ENCODE measurements at regions not wholly inside any gene's neighbourhood (a gene's known extent, or its start where the extent isn't known, plus 50 kb on each side); places are given as distances from the start of the nearest gene placed in this dataset.

DNA sequence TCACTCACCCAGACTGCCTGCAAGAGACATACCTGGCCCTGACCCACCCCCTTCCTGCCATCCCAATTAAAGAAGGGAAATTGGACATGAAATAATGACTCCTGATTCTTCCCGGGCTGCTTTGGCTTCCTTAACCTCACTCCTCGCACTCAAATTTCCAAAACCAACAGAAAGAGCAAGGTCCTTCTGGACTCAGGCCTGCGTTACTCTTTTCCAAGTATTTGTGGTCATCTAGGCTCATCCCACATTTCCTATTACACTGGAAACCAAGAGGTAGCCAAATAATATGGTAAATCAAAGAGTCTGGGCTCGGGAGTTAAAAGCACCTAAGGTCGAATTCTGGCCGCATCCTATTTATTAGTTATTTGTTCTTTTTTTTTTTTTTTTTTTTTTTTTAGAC, 359.3 kb downstream of the NPIPA8 start:
- Mint-ChIP-seq H3K36me3 (ENCODE audit: low read depth) (no peaks in the 10 kb centered on the region), H3K27me3 (ENCODE audit: low read depth) (peaks cover 7% of the 10 kb centered on the region), H3K9me3 (peaks cover 3% of the 10 kb centered on the region), H3K27ac (ENCODE audit: unreplicated experiment) (no peak overlapping the region), H3K4me3 (no peak overlapping the region), H3K4me1 (no peaks in the 10 kb centered on the region)
- TF ChIP-seq, protein P1, sequence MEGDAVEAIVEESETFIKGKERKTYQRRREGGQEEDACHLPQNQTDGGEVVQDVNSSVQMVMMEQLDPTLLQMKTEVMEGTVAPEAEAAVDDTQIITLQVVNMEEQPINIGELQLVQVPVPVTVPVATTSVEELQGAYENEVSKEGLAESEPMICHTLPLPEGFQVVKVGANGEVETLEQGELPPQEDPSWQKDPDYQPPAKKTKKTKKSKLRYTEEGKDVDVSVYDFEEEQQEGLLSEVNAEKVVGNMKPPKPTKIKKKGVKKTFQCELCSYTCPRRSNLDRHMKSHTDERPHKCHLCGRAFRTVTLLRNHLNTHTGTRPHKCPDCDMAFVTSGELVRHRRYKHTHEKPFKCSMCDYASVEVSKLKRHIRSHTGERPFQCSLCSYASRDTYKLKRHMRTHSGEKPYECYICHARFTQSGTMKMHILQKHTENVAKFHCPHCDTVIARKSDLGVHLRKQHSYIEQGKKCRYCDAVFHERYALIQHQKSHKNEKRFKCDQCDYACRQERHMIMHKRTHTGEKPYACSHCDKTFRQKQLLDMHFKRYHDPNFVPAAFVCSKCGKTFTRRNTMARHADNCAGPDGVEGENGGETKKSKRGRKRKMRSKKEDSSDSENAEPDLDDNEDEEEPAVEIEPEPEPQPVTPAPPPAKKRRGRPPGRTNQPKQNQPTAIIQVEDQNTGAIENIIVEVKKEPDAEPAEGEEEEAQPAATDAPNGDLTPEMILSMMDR (conservative IDR thresholded peaks at IDR 0.05), result no peak
- DNase-seq (ENCODE audit: low read depth, low spot score), result no peak

DNA sequence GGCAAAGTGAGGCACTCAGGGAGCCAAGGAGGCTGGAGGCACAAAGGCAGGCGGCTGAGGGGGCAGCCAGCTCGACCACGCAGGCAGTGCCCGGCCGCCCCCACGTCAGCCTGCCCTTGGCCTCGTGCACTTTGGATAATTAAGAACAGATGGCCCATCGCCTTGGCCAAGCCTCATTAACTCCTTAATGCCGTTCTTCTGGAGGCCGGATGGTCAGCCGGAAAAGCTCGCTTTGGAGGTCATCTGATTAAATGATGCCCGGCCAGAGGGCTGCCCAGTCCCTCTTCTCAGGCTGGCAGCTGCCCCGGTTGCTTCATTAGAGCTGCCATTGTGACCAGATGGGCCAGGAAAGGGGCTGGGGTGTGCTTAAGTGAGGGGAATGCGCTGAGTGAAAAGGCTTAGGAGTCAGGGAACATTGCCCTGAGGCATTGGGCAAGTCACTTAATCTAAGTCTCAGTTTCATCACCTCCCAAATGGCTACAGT, 364.0 kb downstream of the NPIPA8 start:
- H3K4me3 Mint-ChIP-seq, result no peak overlapping the region
- H3K27ac Mint-ChIP-seq (ENCODE audit: unreplicated experiment), result no peak overlapping the region
- peaks cover 9% of the 10 kb centered on the region for H3K27me3 Mint-ChIP-seq (ENCODE audit: low read depth)
- DNase-seq (ENCODE audit: low read depth, low spot score), result no peak
- peaks cover 2% of the 10 kb centered on the region for H3K36me3 Mint-ChIP-seq (ENCODE audit: low read depth)
- H3K4me1 Mint-ChIP-seq, result peaks cover 29% of the 10 kb centered on the region
- H3K9me3 Mint-ChIP-seq, result peaks cover 3% of the 10 kb centered on the region
- TF ChIP-seq, protein P1 (conservative IDR thresholded peaks at IDR 0.05), result no peak

DNA sequence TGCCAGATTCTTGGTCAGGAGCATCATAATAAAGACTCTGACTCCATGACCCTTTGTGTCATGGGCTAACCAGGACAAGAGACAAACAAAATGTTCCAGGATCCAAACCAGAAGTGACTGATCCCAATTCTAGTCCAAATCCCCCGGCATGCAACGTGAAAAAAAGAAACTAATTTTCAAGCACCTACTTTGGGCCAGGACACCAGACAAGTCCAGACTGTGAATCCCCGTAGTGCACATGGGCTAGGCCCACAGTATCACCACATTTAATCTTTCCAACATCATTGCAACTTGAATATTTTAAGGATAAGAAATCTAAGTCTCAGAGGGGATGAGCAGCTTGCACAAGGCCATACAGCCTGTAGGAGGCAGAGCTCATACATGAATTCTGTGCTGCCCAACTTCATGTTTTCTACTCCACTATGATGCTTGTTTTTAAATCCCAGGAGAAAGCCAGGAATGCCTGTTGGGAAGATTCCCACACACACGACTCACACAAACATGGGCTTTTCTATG, 365.7 kb downstream of the NPIPA8 start:
- no peak overlapping the region for H3K4me3 Mint-ChIP-seq
- peaks cover 34% of the 10 kb centered on the region for H3K4me1 Mint-ChIP-seq
- peaks cover 5% of the 10 kb centered on the region for H3K9me3 Mint-ChIP-seq
- no peak for DNase-seq (ENCODE audit: low read depth, low spot score)
- peaks cover 2% of the 10 kb centered on the region for H3K36me3 Mint-ChIP-seq (ENCODE audit: low read depth)
- H3K27me3 Mint-ChIP-seq (ENCODE audit: low read depth), result peaks cover 4% of the 10 kb centered on the region
- TF ChIP-seq, protein P1 (conservative IDR thresholded peaks at IDR 0.05), result peak; percentile 34
- H3K27ac Mint-ChIP-seq (ENCODE audit: unreplicated experiment), result no peak overlapping the region

GRCh38 chr16:17970157-17970765, 366.3 kb downstream of the NPIPA8 start:
- Mint-ChIP-seq H3K9me3 (peaks cover 5% of the 10 kb centered on the region), H3K4me1 (peaks cover 40% of the 10 kb centered on the region), H3K27ac (ENCODE audit: unreplicated experiment) (no peak overlapping the region), H3K27me3 (ENCODE audit: low read depth) (peaks cover 4% of the 10 kb centered on the region), H3K36me3 (ENCODE audit: low read depth) (peaks cover 2% of the 10 kb centered on the region), H3K4me3 (no peak overlapping the region)
- TF ChIP-seq, protein P1 (conservative IDR thresholded peaks at IDR 0.05), result no peak
- no peak for DNase-seq (ENCODE audit: low read depth, low spot score)

- H3K27me3 Mint-ChIP-seq (ENCODE audit: low read depth), result no peaks in the 10 kb centered on the region
- TF ChIP-seq, protein P1 (conservative IDR thresholded peaks at IDR 0.05), result no peak
- H3K36me3 Mint-ChIP-seq (ENCODE audit: low read depth), result peaks cover 2% of the 10 kb centered on the region
- peak overlapping the region; percentile 17 for H3K4me3 Mint-ChIP-seq
- H3K4me1 Mint-ChIP-seq, result peaks cover 46% of the 10 kb centered on the region
- DNase-seq (ENCODE audit: low read depth, low spot score), result no peak
- peaks cover 9% of the 10 kb centered on the region for H3K9me3 Mint-ChIP-seq
- peak overlapping the region; percentile 51 for H3K27ac Mint-ChIP-seq (ENCODE audit: unreplicated experiment)
Measured at GRCh38 chr16:17965133-17965900, 371.2 kb downstream of the NPIPA8 start.
